CD14-positive monocyte (primary cell): ENCODE measurements at regions not wholly inside any gene's neighbourhood (a gene's known extent, or its start where the extent isn't known, plus 50 kb on each side); places are given as distances from the start of the nearest gene placed in this dataset.
"Not testable (repeated sequence)": the region's sequence is repeated elsewhere in the genome, so short reads cannot be mapped to it uniquely, and the experiment has no call there.

Experiments
- DNase-seq, 3 donors: peaks; one replicate each; pipeline ENCODE4 v3.0.0-alpha.2; 2011 to 2022
- H2AFZ ChIP-seq: 2 replicates; pipeline ENCODE4 v1.6.0; 2012; ENCODE audit warnings: mild to moderate bottlenecking, low read depth, low read length, inconsistent platforms; ENCODE audit not compliant: insufficient read depth, poor library complexity, severe bottlenecking
- H3K27ac ChIP-seq, 2 donors: 1 replicate in 1 of 2; 2 replicates in 1 of 2; pipeline ENCODE4 v1.5.1; 2012 to 2013; ENCODE audit warnings: low read length in 2 of 2, control low read depth in 1 of 2, inconsistent platforms in 1 of 2, low read depth in 1 of 2, mild to moderate bottlenecking in 1 of 2
- H3K27me3 ChIP-seq, 2 donors: one replicate each; pipeline versions ENCODE4 v1.6.0 to v1.6.1; 2011 to 2013; ENCODE audit warnings: low read length in 2 of 2; ENCODE audit not compliant: control insufficient read depth in 2 of 2, insufficient read depth in 2 of 2
- H3K36me3 ChIP-seq, 2 donors: replicated peaks in 1 of 2; 1 replicate in 1 of 2; 2 replicates in 1 of 2; pipeline versions ENCODE4 v1.5.1 to v1.6.1; 2012 to 2013; ENCODE audit warnings: low read length in 2 of 2, control low read depth in 1 of 2, inconsistent platforms in 1 of 2, mild to moderate bottlenecking in 1 of 2; ENCODE audit not compliant: insufficient read depth in 2 of 2, control insufficient read depth in 1 of 2
- H3K4me1 ChIP-seq, 2 donors: 1 replicate in 1 of 2; 2 replicates in 1 of 2; pipeline versions ENCODE4 v1.5.1 to v1.6.1; 2012 to 2013; ENCODE audit warnings: low read length in 2 of 2, control low read depth in 1 of 2, inconsistent platforms in 1 of 2, mild to moderate bottlenecking in 1 of 2, moderate library complexity in 1 of 2; ENCODE audit not compliant: insufficient read depth in 2 of 2, control insufficient read depth in 1 of 2
- H3K4me2 ChIP-seq: replicated peaks from 2 replicates; pipeline ENCODE3; 2012; ENCODE audit warnings: low read length, moderate library complexity, mild to moderate bottlenecking; ENCODE audit not compliant: poor library complexity, severe bottlenecking; ENCODE audit errors: extremely low read depth
- H3K4me3 ChIP-seq, 3 experiments: fragments of 200-600 bp in 1 of 3; sonication (generic) in 1 of 3; replicated peaks in 1 of 3; 1 replicate in 2 of 3; 2 replicates in 1 of 3; pipeline ENCODE4 v1.5.1; 2011 to 2013; ENCODE audit warnings: low read length in 3 of 3, mild to moderate bottlenecking in 3 of 3, control low read depth in 2 of 3, low read depth in 2 of 3, inconsistent platforms in 1 of 3, moderate library complexity in 1 of 3
- H3K79me2 ChIP-seq: 2 replicates; pipeline ENCODE4 v1.6.0; 2012; ENCODE audit warnings: mild to moderate bottlenecking, control low read depth, inconsistent platforms, low read length, moderate library complexity; ENCODE audit not compliant: insufficient read depth
- H3K9ac ChIP-seq: 2 replicates; pipeline ENCODE4 v1.6.0; 2017; ENCODE audit warnings: low read length, mild to moderate bottlenecking; ENCODE audit not compliant: insufficient read depth, poor library complexity, severe bottlenecking
- H3K9me3 ChIP-seq, 2 donors: replicated peaks in 1 of 2; 1 replicate in 1 of 2; 2 replicates in 1 of 2; pipeline versions ENCODE4 v1.5.1 to v1.6.1; 2012 to 2013; ENCODE audit warnings: low read length in 2 of 2, control low read depth in 1 of 2; ENCODE audit not compliant: control insufficient read depth in 1 of 2, insufficient read depth in 1 of 2
- H4K20me1 ChIP-seq: 2 replicates; pipeline ENCODE4 v1.6.0; 2012; ENCODE audit warnings: mild to moderate bottlenecking, low read length, control low read depth, moderate library complexity; ENCODE audit not compliant: insufficient read depth
- H3K27ac Mint-ChIP-seq, 7 donors: one replicate each; pipeline ENCODE4 v1.8.0; 2020; ENCODE audit warnings: mild to moderate bottlenecking in 7 of 7, mixed read lengths in 7 of 7, moderate library complexity in 6 of 7, inconsistent platforms in 2 of 7
- H3K27me3 Mint-ChIP-seq, 3 donors: one replicate each; pipeline ENCODE4 v1.8.0; 2021 to 2022; ENCODE audit warnings: low read depth in 3 of 3, mild to moderate bottlenecking in 3 of 3, mixed read lengths in 3 of 3, moderate library complexity in 3 of 3, inconsistent platforms in 1 of 3
- H3K36me3 Mint-ChIP-seq, 2 donors: one replicate each; pipeline ENCODE4 v1.8.0; 2020; ENCODE audit warnings: mixed read lengths in 2 of 2, inconsistent platforms in 1 of 2, mild to moderate bottlenecking in 1 of 2
- H3K4me1 Mint-ChIP-seq: one replicate; pipeline ENCODE4 v1.8.0; 2020; ENCODE audit warnings: mild to moderate bottlenecking, mixed read lengths
- H3K4me3 Mint-ChIP-seq, 2 donors: one replicate each; pipeline ENCODE4 v1.8.0; 2020; ENCODE audit warnings: mild to moderate bottlenecking in 2 of 2, mixed read lengths in 2 of 2, moderate library complexity in 1 of 2
- H3K9me3 Mint-ChIP-seq, 7 donors: one replicate each; pipeline ENCODE4 v1.8.0; 2020 to 2022; ENCODE audit warnings: mixed read lengths in 7 of 7, mild to moderate bottlenecking in 6 of 7, moderate library complexity in 6 of 7, inconsistent platforms in 2 of 7
- CTCF ChIP-seq: fragments of 200-600 bp; IDR thresholded peaks from one replicate; pipeline ENCODE4 v1.8.0; 2022; ENCODE audit warnings: antibody characterized with exemption, mild to moderate bottlenecking
- WGBS: methylation state at CpG from one replicate; pipeline ENCODE4 v1.1.5; 2013; ENCODE audit warnings: missing lambda C conversion rate; ENCODE audit not compliant: insufficient coverage; 5-methylcytosine and 5-hydroxymethylcytosine counted together
- intact Hi-C, 2 donors: fragments of 100-400 bp; cut with micrococcal nuclease; formaldehyde crosslinking; loops; one replicate each; pipeline versions ENCODE4 v1.15.0 to v1.15.1; 2023

- DNase-seq, result no peak
- H3K4me2 ChIP-seq, result no peak overlapping the region
- no peak for TF ChIP-seq CTCF
- H3K4me1 ChIP-seq, result no peaks in the 10 kb centered on the region
- WGBS, result no CpG with 5 or more reads among the region's 2 CpGs
- no peaks in the 10 kb centered on the region for H3K4me1 Mint-ChIP-seq
- no peaks in the 10 kb centered on the region for H3K36me3 Mint-ChIP-seq
- no peak overlapping the region for H3K4me3 ChIP-seq
- no peaks in the 10 kb centered on the region for H3K36me3 ChIP-seq
- H3K9me3 Mint-ChIP-seq, result peaks cover 0 to 10% (median 2%) of the 10 kb centered on the region in 7 donors
- no peak overlapping the region for H3K27ac ChIP-seq
- H3K9ac ChIP-seq, result no peak overlapping the region
- no peaks in the 10 kb centered on the region for H4K20me1 ChIP-seq
- H3K27ac Mint-ChIP-seq, result no peak overlapping the region
- H3K27me3 Mint-ChIP-seq, result no peaks in the 10 kb centered on the region
- intact Hi-C loops, result no loop called here
- H3K4me3 Mint-ChIP-seq, result no peak overlapping the region
- H2AFZ ChIP-seq, result no peak overlapping the region
- H3K79me2 ChIP-seq, result no peaks in the 10 kb centered on the region
- peaks cover 0 to 3% of the 10 kb centered on the region in 2 donors for H3K9me3 ChIP-seq
- H3K27me3 ChIP-seq, result no peaks in the 10 kb centered on the region
Observed at GRCh38 chr3:180421221-180421620, 180.7 kb upstream of the TTC14 start.

GRCh38 chr3:180421721-180422120, 180.2 kb upstream of the TTC14 start:
- Histone ChIP-seq H3K27me3 (no peaks in the 10 kb centered on the region), H2AFZ (no peak overlapping the region), H3K4me1 (no peaks in the 10 kb centered on the region), H3K4me3 (no peak overlapping the region), H3K4me2 (no peak overlapping the region), H3K9me3 (peaks cover 0 to 3% of the 10 kb centered on the region in 2 donors), H3K27ac (no peak overlapping the region), H3K9ac (no peak overlapping the region), H3K79me2 (no peaks in the 10 kb centered on the region), H3K36me3 (no peaks in the 10 kb centered on the region), H4K20me1 (no peaks in the 10 kb centered on the region)
- Mint-ChIP-seq H3K4me1 (no peaks in the 10 kb centered on the region), H3K36me3 (no peaks in the 10 kb centered on the region), H3K27ac (no peak overlapping the region), H3K27me3 (no peaks in the 10 kb centered on the region), H3K9me3 (peaks cover 1 to 10% (median 2%) of the 10 kb centered on the region in 7 donors), H3K4me3 (no peak overlapping the region)
- TF ChIP-seq CTCF, result no peak
- no CpG with 5 or more reads among the region's 1 CpG for WGBS
- intact Hi-C loops, result no loop called here
- no peak for DNase-seq

GRCh38 chr3:180424305-180424704, 177.7 kb upstream of the TTC14 start:
- H3K9me3 ChIP-seq, H3K4me1 ChIP-seq, H2AFZ ChIP-seq, H3K4me1 Mint-ChIP-seq, intact Hi-C loops, H3K27me3 ChIP-seq, H3K79me2 ChIP-seq, H3K27me3 Mint-ChIP-seq, H3K27ac ChIP-seq, H3K4me3 ChIP-seq, H3K4me3 Mint-ChIP-seq, DNase-seq, H3K27ac Mint-ChIP-seq, H3K36me3 Mint-ChIP-seq, H3K36me3 ChIP-seq, H3K4me2 ChIP-seq, H3K9ac ChIP-seq, H4K20me1 ChIP-seq: not testable (repeated sequence)
- WGBS, result 95% methylated on average over 2 of the region's 4 CpGs
- H3K9me3 Mint-ChIP-seq, result peaks cover 2 to 10% (median 3%) of the 10 kb centered on the region in 7 donors
